H1 (cell line): ENCODE measurements at regions not wholly inside any gene's neighbourhood (a gene's known extent, or its start where the extent isn't known, plus 50 kb on each side); places are given as distances from the start of the nearest gene placed in this dataset.

Experiments
- CTCF ChIA-PET: fragments of 300-600 bp; sonication (Branson Sonifier 250); formaldehyde crosslinking; loops from one replicate; lab custom pipeline; 2021; ENCODE audit not compliant: partially characterized antibody; lab: Charles Lee
- POLR2A ChIA-PET: fragments of 300-600 bp; sonication (Branson Sonifier 250); formaldehyde crosslinking; loops from one replicate; lab custom pipeline; 2021; ENCODE audit warnings: inconsistent platforms; ENCODE audit not compliant: partially characterized antibody; lab: Charles Lee
- DNase-seq, 2 experiments: peaks; one replicate each; pipeline versions ENCODE4 v3.0.0 to v3.0.0-alpha.2; 2010 to 2022; ENCODE audit warnings: low spot score in 2 of 2, low read depth in 1 of 2, mixed read lengths in 1 of 2
- FAIRE-seq: peaks from 2 replicates; lab custom pipeline; 2011; peaks lifted over from hg19 to GRCh38; lab: Jason Lieb, UNC
- H2AFZ ChIP-seq: 2 replicates; pipeline ENCODE4 v1.8.1; 2012; ENCODE audit warnings: low read length, inconsistent platforms
- H2AK5ac ChIP-seq: 2 replicates; pipeline ENCODE4 v1.6.1; 2013; ENCODE audit warnings: low read depth, low read length
- H2BK120ac ChIP-seq: replicated peaks from 2 replicates; pipeline ENCODE3; 2013; ENCODE audit warnings: low read depth, low read length, inconsistent platforms
- H2BK12ac ChIP-seq: 2 replicates; pipeline ENCODE4 v1.6.1; 2013; ENCODE audit warnings: low read depth, low read length
- H2BK15ac ChIP-seq: 2 replicates; pipeline ENCODE4 v1.6.1; 2013; ENCODE audit warnings: low read length
- H2BK20ac ChIP-seq: 2 replicates; pipeline ENCODE4 v1.6.1; 2013; ENCODE audit warnings: low read length
- H2BK5ac ChIP-seq: 2 replicates; pipeline ENCODE4 v1.6.1; 2013; ENCODE audit warnings: low read depth, low read length
- H3K14ac ChIP-seq: 2 replicates; pipeline ENCODE4 v1.6.1; 2013; ENCODE audit warnings: inconsistent platforms; ENCODE audit not compliant: insufficient read length
- H3K18ac ChIP-seq: 2 replicates; pipeline ENCODE4 v1.6.1; 2013; ENCODE audit warnings: low read length; ENCODE audit errors: extremely low read depth
- H3K23ac ChIP-seq: 2 replicates; pipeline ENCODE4 v1.6.1; 2013; ENCODE audit warnings: inconsistent platforms; ENCODE audit not compliant: insufficient read length
- H3K23me2 ChIP-seq: 2 replicates; pipeline ENCODE4 v1.6.1; 2013; ENCODE audit warnings: low read depth, low read length
- H3K27ac ChIP-seq: 2 replicates; pipeline ENCODE4 v1.6.1; 2011; ENCODE audit warnings: low read depth, low read length, inconsistent platforms
- H3K27me3 ChIP-seq, 4 experiments: replicated peaks in 1 of 4; 1 replicate in 1 of 4; 2 replicates in 3 of 4; pipeline versions ENCODE4 v1.6.1 to v1.8.1; 2011 to 2013; ENCODE audit warnings: low read length in 3 of 4, mild to moderate bottlenecking in 3 of 4, inconsistent platforms in 2 of 4, mixed read lengths in 2 of 4, moderate library complexity in 1 of 4; ENCODE audit not compliant: control insufficient read depth in 3 of 4, insufficient read depth in 3 of 4; ENCODE audit errors: extremely low read depth in 1 of 4
- H3K36me3 ChIP-seq, 4 experiments: 2 replicates each; pipeline versions ENCODE4 v1.6.1 to v1.8.1; 2011 to 2013; ENCODE audit warnings: mild to moderate bottlenecking in 4 of 4, low read length in 3 of 4, moderate library complexity in 2 of 4, control low read depth in 1 of 4, inconsistent platforms in 1 of 4; ENCODE audit not compliant: insufficient read depth in 4 of 4, control insufficient read depth in 2 of 4
- H3K4ac ChIP-seq: replicated peaks from 2 replicates; pipeline ENCODE3; 2013; ENCODE audit warnings: low read length, low read depth, mixed read lengths, inconsistent platforms; ENCODE audit not compliant: insufficient read length
- H3K4me1 ChIP-seq, 4 experiments: replicated peaks in 1 of 4; 1 replicate in 1 of 4; 2 replicates in 3 of 4; pipeline versions ENCODE4 v1.6.1 to v1.8.1; 2011 to 2013; ENCODE audit warnings: low read length in 3 of 4, inconsistent platforms in 2 of 4, mixed read lengths in 1 of 4; ENCODE audit not compliant: insufficient read depth in 4 of 4, control insufficient read depth in 3 of 4
- H3K4me2 ChIP-seq, 2 experiments: 2 replicates each; pipeline versions ENCODE4 v1.6.1 to v1.8.1; 2011 to 2013; ENCODE audit warnings: low read depth in 2 of 2, low read length in 2 of 2, control low read depth in 1 of 2, inconsistent platforms in 1 of 2, mild to moderate bottlenecking in 1 of 2; ENCODE audit not compliant: insufficient read depth in 1 of 2
- H3K4me3 ChIP-seq, 4 experiments: fragments of 200-600, 300-600 bp in 1 of 4; sonication (generic), shearing (Covaris generic), sonication (Bioruptor Twin) in 1 of 4; 2 replicates each; pipeline versions ENCODE4 v1.5.1 to v1.8.1; 2011 to 2016; ENCODE audit warnings: low read length in 4 of 4, low read depth in 3 of 4, control low read depth in 2 of 4, inconsistent platforms in 2 of 4, mild to moderate bottlenecking in 2 of 4, mixed read lengths in 1 of 4, moderate library complexity in 1 of 4; ENCODE audit not compliant: insufficient read depth in 2 of 4; ENCODE audit errors: extremely low read depth in 1 of 4
- H3K56ac ChIP-seq: replicated peaks from 2 replicates; pipeline ENCODE3; 2013; ENCODE audit warnings: low read depth, mild to moderate bottlenecking, mixed read lengths, low read length, inconsistent platforms; ENCODE audit not compliant: insufficient read length
- H3K79me1 ChIP-seq: 2 replicates; pipeline ENCODE4 v1.6.1; 2013; ENCODE audit warnings: low read depth, low read length, control low read depth
- H3K79me2 ChIP-seq, 2 experiments: 2 replicates each; pipeline versions ENCODE4 v1.6.1 to v1.8.1; 2012 to 2013; ENCODE audit warnings: low read length in 2 of 2, mild to moderate bottlenecking in 2 of 2, inconsistent platforms in 1 of 2; ENCODE audit not compliant: insufficient read depth in 2 of 2, control insufficient read depth in 1 of 2
- H3K9ac ChIP-seq, 4 experiments: replicated peaks in 1 of 4; 1 replicate in 1 of 4; 2 replicates in 3 of 4; pipeline versions ENCODE4 v1.6.1 to v1.8.1; 2011 to 2013; ENCODE audit warnings: low read depth in 3 of 4, low read length in 3 of 4, control low read depth in 2 of 4, mild to moderate bottlenecking in 2 of 4, moderate library complexity in 2 of 4, inconsistent platforms in 1 of 4; ENCODE audit errors: extremely low read depth in 1 of 4
- H3K9me3 ChIP-seq, 2 experiments: 2 replicates each; pipeline versions ENCODE4 v1.6.1 to v1.8.1; 2012 to 2013; ENCODE audit warnings: mild to moderate bottlenecking in 2 of 2, moderate library complexity in 2 of 2, control low read depth in 1 of 2, inconsistent platforms in 1 of 2, low read depth in 1 of 2, low read length in 1 of 2, mixed read lengths in 1 of 2; ENCODE audit not compliant: insufficient read depth in 2 of 2
- H4K20me1 ChIP-seq, 2 experiments: replicated peaks in 1 of 2; 2 replicates each; pipeline versions ENCODE3 to v1.8.1; 2011 to 2013; ENCODE audit warnings: inconsistent platforms in 2 of 2, low read length in 2 of 2, mild to moderate bottlenecking in 1 of 2; ENCODE audit not compliant: insufficient read depth in 2 of 2, control insufficient read depth in 1 of 2
- H4K5ac ChIP-seq: 2 replicates; pipeline ENCODE4 v1.6.1; 2013; ENCODE audit warnings: low read length, low read depth, mixed read lengths, inconsistent platforms; ENCODE audit not compliant: insufficient read length
- H4K8ac ChIP-seq: 2 replicates; pipeline ENCODE4 v1.8.0; 2013; ENCODE audit warnings: mild to moderate bottlenecking, moderate library complexity, low read length, inconsistent platforms; ENCODE audit not compliant: insufficient read depth; ENCODE audit errors: extremely low read depth
- H4K91ac ChIP-seq: replicated peaks from 2 replicates; pipeline ENCODE3; 2013; ENCODE audit warnings: low read length, mixed read lengths, inconsistent platforms; ENCODE audit not compliant: insufficient read length
- ATF3 ChIP-seq: IDR thresholded peaks from 2 replicates; pipeline ENCODE4 v1.6.1; 2011; ENCODE audit warnings: low read depth, mild to moderate bottlenecking, low read length; ENCODE audit not compliant: insufficient read depth
- BACH1 ChIP-seq: IDR thresholded peaks from 2 replicates; pipeline ENCODE4 v1.6.1; 2012; ENCODE audit warnings: low read length, improper control_type of control experiment
- BCL11A ChIP-seq, 2 experiments: IDR thresholded peaks; one replicate each; pipeline ENCODE4 v1.6.1; 2011; ENCODE audit warnings: low read depth in 2 of 2, low read length in 2 of 2, mild to moderate bottlenecking in 2 of 2
- BRCA1 ChIP-seq: IDR thresholded peaks from 2 replicates; pipeline ENCODE4 v1.6.1; 2012; ENCODE audit warnings: low read depth, low read length, improper control_type of control experiment
- CBX8 ChIP-seq: fragments of 300-800, 300-1000 bp; sonication (generic); IDR thresholded peaks from 2 replicates; pipeline ENCODE4 v1.7.1; 2016; ENCODE audit warnings: low read depth, low read length, borderline replicate concordance
- CHD1 ChIP-seq: IDR thresholded peaks from 2 replicates; pipeline ENCODE4 v1.6.1; 2012; ENCODE audit warnings: low read depth, low read length, improper control_type of control experiment
- CTBP2 ChIP-seq: IDR thresholded peaks from 2 replicates; pipeline ENCODE4 v1.7.0; 2011; ENCODE audit warnings: borderline replicate concordance, mild to moderate bottlenecking, moderate library complexity, mixed read lengths, low read length; ENCODE audit not compliant: insufficient read depth, insufficient read length
- E2F6 ChIP-seq: IDR thresholded peaks from 2 replicates; pipeline ENCODE4 v1.6.1; 2012; ENCODE audit warnings: inconsistent platforms
- EGR1 ChIP-seq: IDR thresholded peaks from 2 replicates; pipeline ENCODE4 v1.6.1; 2011; ENCODE audit warnings: low read depth, low read length, borderline replicate concordance
- PHF8 ChIP-seq: fragments of 200-600 bp; sonication (generic); conservative IDR thresholded peaks from 2 replicates; pipeline ENCODE4 v1.7.1; 2012; ENCODE audit warnings: low read depth, mild to moderate bottlenecking, inconsistent platforms, low read length, moderate library complexity
- POU5F1 ChIP-seq: IDR thresholded peaks from 2 replicates; pipeline ENCODE4 v1.6.1; 2011; ENCODE audit warnings: low read depth, mild to moderate bottlenecking, low read length, moderate library complexity
- TAF1 ChIP-seq: IDR thresholded peaks from 2 replicates; pipeline ENCODE4 v1.6.1; 2011; ENCODE audit warnings: mild to moderate bottlenecking, low read depth, low read length
- TAF7 ChIP-seq: optimal IDR thresholded peaks from 2 replicates; pipeline ENCODE3; 2011; ENCODE audit warnings: low read depth, mild to moderate bottlenecking, inconsistent platforms, low read length, moderate library complexity, borderline replicate concordance
- ZNF274 ChIP-seq: IDR thresholded peaks from 2 replicates; pipeline ENCODE4 v1.7.0; 2012; ENCODE audit warnings: low read length, borderline replicate concordance; ENCODE audit errors: extremely low read depth
- WGBS, 2 experiments: shearing (Covaris generic) in 1 of 2; methylation state at CpG; one replicate each; pipeline versions ENCODE4 v1.1.6 to v1.1.7; 2013 to 2015; ENCODE audit warnings: low lambda C conversion rate in 2 of 2, mixed read lengths in 2 of 2, inconsistent platforms in 1 of 2, low coverage in 1 of 2, missing lambda C conversion rate in 1 of 2; ENCODE audit not compliant: insufficient replicate concordance in 2 of 2, insufficient coverage in 1 of 2, insufficient read length in 1 of 2; ENCODE audit errors: extremely low coverage in 1 of 2, missing lambda C conversion rate in 1 of 2; 5-methylcytosine and 5-hydroxymethylcytosine counted together

DNA sequence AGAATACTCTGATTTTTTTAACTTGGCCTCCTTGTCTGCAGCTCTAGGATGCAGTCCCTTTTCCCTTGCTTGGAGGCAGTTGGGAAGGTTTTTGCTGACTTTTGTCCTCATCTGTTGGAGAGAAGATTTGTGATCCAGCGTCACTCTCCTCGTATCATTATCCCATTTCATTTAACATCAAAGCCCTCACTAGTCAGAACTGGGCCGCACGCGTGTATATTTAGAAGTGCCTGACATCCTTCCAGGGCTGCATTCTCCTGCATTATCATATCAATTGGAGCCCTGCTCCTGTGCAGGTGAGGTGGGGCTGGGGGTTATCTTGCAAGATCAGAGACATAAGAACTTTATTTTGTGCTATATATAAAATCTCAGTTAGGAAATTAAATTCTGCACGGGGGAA lies 435.1 kb upstream of the HS6ST1 start:
- H4K8ac ChIP-seq, result no peak overlapping the region
- no peaks in the 10 kb centered on the region for H4K20me1 ChIP-seq
- no peak overlapping the region for H3K56ac ChIP-seq
- no peak for FAIRE-seq
- ChIA-PET POLR2A (no interaction called here), CTCF (interaction anchor here (0.6 to 3.8 kb wide), 7 partner anchors 9 to 995 kb away, joined by 3 to 13 read pairs (median 5); no protein-coding TSS in a partner anchor)
- no peak overlapping the region for H2AK5ac ChIP-seq
- no peak overlapping the region for H4K5ac ChIP-seq
- H3K23me2 ChIP-seq, result no peaks in the 10 kb centered on the region
- no peaks in the 10 kb centered on the region for H3K27me3 ChIP-seq
- no peak overlapping the region for H3K14ac ChIP-seq
- H2BK20ac ChIP-seq, result no peak overlapping the region
- no peak overlapping the region for H3K23ac ChIP-seq
- WGBS, 2 experiments, result 88% methylated on average over 6 of the region's 6 CpGs; no CpG with 5 or more reads in 1 of the 2 experiments
- H3K79me1 ChIP-seq, result no peaks in the 10 kb centered on the region
- no peak for DNase-seq
- H3K18ac ChIP-seq, result no peak overlapping the region
- no peak overlapping the region for H2BK120ac ChIP-seq
- no peak overlapping the region for H2BK15ac ChIP-seq
- H3K79me2 ChIP-seq, result no peaks in the 10 kb centered on the region
- no peak overlapping the region for H3K4ac ChIP-seq
- no peak overlapping the region for H3K9ac ChIP-seq
- no peak overlapping the region for H3K4me3 ChIP-seq
- no peaks in the 10 kb centered on the region for H3K36me3 ChIP-seq
- H3K9me3 ChIP-seq, result no peaks in the 10 kb centered on the region; a peak in 1 of 4 replicates
- peaks cover 0 to 2% (median 0%) of the 10 kb centered on the region in 4 experiments; a peak in 1 of 7 replicates for H3K4me1 ChIP-seq
- no peak overlapping the region for H4K91ac ChIP-seq
- H3K4me2 ChIP-seq, result no peak overlapping the region
- no peak overlapping the region for H2AFZ ChIP-seq
- no peak overlapping the region for H3K27ac ChIP-seq
- no peak overlapping the region for H2BK5ac ChIP-seq
- H2BK12ac ChIP-seq, result no peak overlapping the region
- TF ChIP-seq BCL11A (IDR thresholded peaks at IDR 0.05; ENCODE audit: low read depth in 2 of 2, low read length in 2 of 2), result no peak
- TF ChIP-seq BACH1, result no peak
- no peak for TF ChIP-seq CHD1
- TF ChIP-seq CTBP2, result no peak
- no peak for TF ChIP-seq CBX8
- no peak for TF ChIP-seq ZNF274
- TF ChIP-seq BRCA1, result no peak
- TF ChIP-seq TAF1, result no peak
- TF ChIP-seq EGR1, result no peak
- TF ChIP-seq ATF3, result no peak
- TF ChIP-seq POU5F1, result no peak
- no peak for TF ChIP-seq TAF7
- TF ChIP-seq E2F6, result no peak
- no peak for TF ChIP-seq PHF8
